Left renal pelvis (tissue), 4 donors: ENCODE measurements at regions not wholly inside any gene's neighbourhood (a gene's known extent, or its start where the extent isn't known, plus 50 kb on each side); places are given as distances from the start of the nearest gene placed in this dataset.
"Not testable (repeated sequence)": the region's sequence is repeated elsewhere in the genome, so short reads cannot be mapped to it uniquely, and the experiment has no call there.

Experiments
- DNase-seq, 4 donors: peaks; one replicate each; pipeline ENCODE4 v3.0.0-alpha.2; 2013; ENCODE audit warnings: low read depth in 4 of 4, low spot score in 3 of 4

DNA sequence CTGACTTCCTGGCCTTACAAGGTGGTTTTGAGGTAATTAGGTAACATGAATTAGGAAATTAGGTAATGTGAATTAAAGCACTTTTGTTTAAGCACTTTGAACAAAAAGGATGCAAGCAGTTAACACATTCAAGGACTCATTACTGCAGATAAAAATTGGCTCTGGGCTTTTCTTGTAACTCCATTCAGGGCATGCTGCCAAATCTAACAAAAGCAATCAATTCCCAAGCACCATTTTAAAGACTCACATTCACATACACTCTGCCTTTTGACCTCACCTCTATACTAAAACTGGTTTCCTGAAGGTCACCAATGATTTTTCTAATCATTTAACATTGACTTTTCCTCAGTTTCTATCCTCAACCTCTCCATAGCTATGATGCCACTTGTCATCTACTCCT, 251.2 kb upstream of the RHOBTB1 start:
- DNase-seq = no peak

- not testable (repeated sequence) for DNase-seq
These were observed 248.6 kb upstream of the RHOBTB1 start for GRCh38 chr10:61192589-61192988.

- DNase-seq = no peak
These were observed 248.1 kb upstream of the RHOBTB1 start for GRCh38 chr10:61192042-61192441.

DNA sequence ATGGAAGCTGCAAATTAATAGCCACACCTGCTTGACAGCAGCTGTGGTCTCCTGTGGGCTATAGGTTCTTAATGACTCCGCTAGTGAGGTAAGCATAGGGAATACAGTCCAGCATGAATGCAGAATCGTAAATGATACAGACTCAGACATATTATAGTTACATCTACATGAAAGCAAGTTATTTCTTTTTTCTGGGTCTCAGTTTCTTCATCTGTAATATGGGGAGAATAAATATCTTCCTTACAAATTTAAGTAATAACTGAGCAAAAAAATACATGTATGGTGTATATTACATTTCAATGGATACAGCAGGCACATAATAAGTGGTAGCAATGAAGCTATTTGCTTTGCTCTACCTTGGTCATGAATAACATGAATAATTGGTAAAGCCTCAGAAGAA, 245.9 kb upstream of the RHOBTB1 start:
- DNase-seq = no peak

DNA sequence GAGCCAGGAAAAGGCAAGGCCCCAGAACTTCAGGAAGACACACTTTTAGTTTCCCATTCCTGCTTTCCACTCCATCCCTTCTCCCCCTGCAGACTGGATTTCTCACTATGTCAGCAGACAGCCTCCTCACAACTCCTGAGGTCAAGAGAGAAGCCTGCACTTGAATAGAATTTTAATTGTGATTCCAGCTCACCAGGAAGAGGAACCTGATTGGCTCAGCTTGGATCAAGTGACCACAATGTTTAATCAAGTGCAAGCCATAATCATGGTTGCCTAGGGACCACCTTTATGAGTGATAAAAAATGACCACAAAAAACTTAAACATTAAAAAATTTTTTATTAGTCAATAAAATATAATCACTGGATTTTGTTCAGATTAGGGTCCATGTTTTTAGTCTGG, 244.7 kb upstream of the RHOBTB1 start:
- no peak for DNase-seq

DNA sequence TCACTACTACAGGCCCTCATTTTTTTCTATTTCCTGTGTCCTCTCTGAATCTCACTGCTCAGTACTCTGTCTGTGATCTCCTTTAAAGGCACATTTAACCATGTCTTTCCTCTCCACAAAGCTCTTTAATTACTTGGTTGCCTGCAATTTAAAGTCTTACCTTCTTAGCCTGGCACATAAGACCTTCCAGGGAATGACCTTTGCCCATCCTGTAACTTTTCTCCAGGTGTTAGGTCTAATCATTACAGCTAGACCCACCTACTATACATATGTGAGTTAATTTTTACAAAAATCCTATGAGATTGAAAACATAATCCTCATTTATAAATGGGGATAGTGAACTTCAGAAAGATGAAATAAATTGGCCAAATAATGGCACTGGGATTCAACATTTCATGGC, 244.1 kb upstream of the RHOBTB1 start:
- no peak for DNase-seq

DNA sequence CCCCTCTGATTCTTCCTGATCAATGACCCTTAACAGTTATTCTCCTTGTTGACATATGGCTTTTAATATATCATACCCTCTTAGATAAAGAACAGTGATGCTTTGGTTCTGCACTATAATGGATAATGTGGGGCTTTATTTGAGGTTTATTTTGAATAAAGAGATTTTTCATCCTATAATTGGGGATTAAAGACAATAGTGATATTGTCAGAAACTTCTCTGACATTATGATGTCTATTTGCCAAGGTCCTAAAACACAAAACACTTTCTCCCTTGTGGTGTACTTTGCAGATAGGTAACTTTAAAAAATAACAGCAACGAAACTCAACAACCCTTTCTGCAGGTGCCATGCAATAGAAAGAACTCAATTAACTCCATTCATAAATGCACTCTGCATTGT, 243.6 kb upstream of the RHOBTB1 start:
- DNase-seq = no peak

- no peak for DNase-seq
These were observed 242.4 kb upstream of the RHOBTB1 start for GRCh38 chr10:61186408-61186807.

- DNase-seq = no peak
These were observed 240.4 kb upstream of the RHOBTB1 start for GRCh38 chr10:61184429-61184828.

DNA sequence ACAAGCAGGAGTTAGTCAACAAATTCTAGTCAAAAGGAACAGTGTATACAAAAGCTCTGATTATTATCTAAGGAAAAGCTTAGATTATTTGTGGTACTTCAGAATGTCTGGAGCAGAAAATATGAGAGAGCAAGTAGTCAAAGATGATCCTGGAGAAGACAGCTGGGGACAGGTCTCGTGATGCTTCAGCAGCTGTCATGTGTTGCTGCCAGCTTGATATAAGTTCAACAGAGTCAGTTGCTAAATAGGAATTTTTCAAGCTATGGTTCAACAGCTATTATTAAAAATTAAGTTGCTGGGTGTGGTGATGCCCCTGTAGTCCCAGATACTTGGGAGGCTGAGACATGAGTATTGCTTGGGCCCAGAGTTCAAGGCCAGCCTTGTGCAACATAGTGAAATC, 240.0 kb upstream of the RHOBTB1 start:
- DNase-seq = no peak

DNA sequence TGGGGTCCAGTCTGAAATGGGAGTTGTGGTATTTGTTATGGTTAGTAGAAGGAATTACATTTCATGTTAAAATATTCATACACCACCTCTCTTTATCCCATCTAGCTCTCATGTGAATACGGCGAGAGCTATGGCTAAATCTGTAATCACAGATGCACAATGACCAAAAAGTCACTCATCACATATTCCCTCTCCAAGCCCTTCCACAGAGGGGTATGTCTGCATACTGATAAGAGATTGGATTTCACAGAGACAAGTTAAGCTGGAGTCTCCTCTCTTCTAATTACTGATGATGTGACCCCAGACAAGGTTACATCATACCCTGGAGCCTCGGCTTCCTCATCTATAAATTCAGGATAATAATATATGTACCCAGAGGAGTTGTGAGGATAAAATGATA, 237.8 kb upstream of the RHOBTB1 start:
- no peak for DNase-seq

DNA sequence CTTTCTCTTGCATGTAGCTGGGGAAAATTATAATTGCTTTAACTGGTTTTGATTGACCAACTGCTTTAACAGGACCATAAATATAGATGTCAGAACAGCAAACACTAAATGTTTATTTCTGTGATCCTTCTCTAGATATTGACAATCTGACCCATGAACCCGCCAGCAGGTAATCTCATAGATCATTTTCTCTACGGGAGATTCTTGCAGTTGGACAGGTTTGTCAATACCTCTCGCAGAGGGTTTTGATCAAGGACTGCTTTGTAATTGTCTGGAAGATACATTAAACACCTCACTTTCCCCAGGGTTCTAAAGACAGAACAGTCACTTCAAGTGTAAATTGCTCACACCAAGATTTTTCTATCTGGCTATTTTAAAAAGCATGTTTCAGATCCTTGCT, 235.8 kb upstream of the RHOBTB1 start:
- no peak for DNase-seq

DNA sequence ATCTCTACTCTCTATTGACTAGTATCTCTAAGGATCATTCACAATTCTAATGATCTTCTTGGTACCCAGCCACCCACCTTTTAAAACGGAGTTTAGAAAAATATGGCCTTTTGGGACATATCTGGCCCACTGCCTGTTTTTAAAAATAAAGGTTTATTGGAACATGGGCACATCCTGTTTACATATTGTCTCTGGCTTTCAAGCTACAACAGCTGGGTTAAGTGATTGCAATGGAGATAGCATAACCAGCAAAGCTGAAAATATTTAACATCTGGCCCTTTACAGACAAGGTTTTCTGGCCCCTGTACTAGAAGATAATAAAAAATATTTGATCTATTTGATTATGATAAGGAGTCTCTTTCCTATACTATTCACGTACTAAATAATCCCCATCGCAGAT, 232.4 kb upstream of the RHOBTB1 start:
- DNase-seq = no peak

GRCh38 chr10:61175316-61175715, 231.3 kb upstream of the RHOBTB1 start:
- peak in 2 of 4 donors; percentile 33 to 48 for DNase-seq

DNA sequence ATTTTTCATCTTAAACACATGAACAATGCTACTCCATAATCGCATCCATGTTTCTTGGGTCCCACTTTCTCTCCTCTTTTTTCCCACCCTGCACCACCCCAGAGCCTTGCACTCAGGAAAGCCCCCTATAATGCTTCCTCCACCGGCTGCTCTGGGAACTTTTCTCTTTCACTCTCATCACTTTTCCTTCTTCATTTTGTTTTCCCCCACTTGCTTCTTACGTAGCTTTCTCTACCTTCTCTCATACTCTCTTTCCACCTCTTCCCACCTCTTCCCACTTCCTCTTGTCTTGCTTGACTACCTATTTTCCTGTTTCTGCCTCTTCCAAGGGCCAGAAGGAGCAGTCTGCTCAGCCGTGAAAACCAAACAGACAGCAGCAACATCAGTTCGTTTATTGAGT, 229.5 kb upstream of the RHOBTB1 start:
- no peak for DNase-seq

GRCh38 chr10:61172182-61172926, 228.4 kb upstream of the RHOBTB1 start:
- no peak for DNase-seq

DNA sequence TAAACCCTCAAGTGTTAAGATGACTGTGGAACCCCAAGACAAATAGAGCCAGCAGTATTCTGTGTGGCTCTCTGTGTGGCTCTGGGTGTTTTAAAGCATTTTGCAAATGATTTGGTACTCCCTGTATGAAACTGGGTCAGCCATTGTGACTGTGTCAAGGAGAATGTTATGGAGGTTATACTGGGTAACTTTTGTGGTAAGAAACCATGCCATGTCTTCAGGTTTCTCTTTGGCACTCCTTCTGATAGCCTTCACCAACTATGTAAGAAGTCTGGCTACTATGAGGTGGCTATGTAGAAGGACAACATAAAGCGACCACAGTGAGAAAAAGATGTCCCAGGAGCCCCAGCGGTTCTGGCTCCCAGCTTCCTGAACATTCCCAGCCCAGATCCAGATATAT, 226.6 kb upstream of the RHOBTB1 start:
- DNase-seq = no peak

- DNase-seq = no peak
These were observed 225.3 kb upstream of the RHOBTB1 start for GRCh38 chr10:61169294-61169693.

DNA sequence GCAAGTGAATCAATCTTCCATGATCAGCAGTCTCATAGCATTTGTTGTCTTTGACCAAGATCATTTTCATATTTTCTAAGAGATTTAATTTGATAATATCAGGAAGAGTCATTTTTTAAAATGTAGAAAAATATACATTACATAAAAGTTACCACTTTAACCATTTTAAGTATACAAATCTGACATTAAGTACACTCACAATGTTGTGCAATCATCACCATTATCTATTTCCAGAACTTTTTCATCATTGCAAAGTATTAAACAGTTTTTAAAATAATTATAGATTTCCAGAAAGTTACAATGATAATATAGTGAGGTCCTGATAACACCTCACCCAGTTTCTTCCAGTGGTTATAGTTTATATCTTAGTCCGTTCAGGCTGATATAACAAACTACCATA, 222.5 kb upstream of the RHOBTB1 start:
- DNase-seq = no peak

DNA sequence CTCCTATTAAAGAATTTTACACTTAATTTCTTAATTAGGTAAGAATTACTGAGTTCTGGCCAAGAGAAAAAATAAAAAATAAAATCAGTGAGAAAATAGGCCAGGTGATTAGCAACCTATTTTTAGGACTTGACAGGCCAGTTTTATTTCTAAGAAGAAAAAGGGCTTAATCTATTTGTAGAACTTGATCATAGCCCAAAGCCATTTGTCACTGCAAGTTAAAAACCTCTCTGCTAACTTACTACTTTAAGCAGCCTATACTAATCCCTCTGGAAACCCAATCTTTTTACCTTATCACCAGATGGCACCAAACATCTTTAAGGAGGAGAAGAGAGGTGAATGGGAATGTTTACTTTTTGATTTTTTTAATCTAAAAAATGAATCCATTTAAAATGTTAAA, 222.1 kb upstream of the RHOBTB1 start:
- DNase-seq = no peak

DNA sequence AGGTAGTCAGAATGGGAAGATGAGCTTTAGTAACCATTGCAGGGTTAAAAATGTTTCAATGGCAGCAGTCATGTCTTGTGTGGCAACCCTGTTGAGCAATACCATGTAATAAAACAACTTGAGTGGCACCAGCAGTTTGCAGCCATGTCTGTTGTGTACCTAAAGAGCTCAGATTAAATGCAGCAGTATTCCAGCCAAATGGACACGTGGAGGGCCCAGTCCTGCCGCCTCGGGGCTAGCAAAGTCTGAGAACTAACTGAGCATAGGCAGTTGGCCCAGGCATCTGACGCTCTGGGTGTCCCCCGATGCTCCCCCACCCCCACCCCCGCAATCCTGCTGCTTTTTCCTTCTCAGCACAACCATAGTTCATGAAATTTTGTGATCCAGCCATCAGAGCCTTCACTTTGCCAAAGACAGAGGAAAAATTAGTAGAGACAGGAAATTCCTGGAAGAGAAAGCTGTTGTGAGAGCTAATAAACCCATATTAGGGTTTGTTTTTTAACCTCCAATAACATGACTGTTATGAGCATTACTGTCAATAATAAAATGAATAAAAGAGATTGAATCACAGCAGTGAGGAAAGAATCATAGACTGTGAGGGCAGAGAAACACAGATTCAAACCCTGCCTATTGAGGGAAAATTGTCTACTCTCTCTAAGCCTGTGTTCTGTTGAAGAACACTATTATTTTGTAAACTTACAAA, 220.6 kb upstream of the RHOBTB1 start:
- no peak for DNase-seq

DNA sequence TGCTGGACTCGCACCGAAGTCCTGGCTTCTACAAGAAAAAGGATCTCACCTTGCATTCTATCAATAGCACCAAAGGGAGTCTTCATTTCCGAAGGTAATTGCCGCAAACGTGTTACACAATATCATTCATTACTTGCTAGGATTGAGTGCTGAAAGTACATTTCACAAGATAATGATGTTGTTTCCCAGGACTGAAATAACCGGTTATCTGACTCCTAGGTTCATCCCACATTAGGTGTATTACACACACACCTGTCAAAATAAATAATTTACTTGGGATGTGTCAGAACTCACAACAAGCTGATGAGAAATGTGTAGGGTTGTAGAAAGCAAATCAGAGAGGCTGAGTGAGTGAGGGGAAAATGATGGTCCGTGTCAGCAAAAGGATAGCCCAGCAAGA, 219.4 kb upstream of the RHOBTB1 start:
- no peak for DNase-seq

- DNase-seq = no peak
These were observed 216.3 kb upstream of the RHOBTB1 start for GRCh38 chr10:61160253-61160652.
